ENCODE measurements at regions not wholly inside any gene's neighbourhood (a gene's known extent, or its start where the extent isn't known, plus 50 kb on each side); places are given as distances from the start of the nearest gene placed in this dataset.

- H3K4me3 ChIP-seq (replicated peaks in 1 of 2; ENCODE audit: low read depth in 1 of 2, low read length in 2 of 2) = no peak overlapping the region
- BruUV-seq (replicated peaks) = no TSS peak
- ATAC-seq (no peak), DNase-seq (ENCODE audit: low read depth, low spot score) (no peak)
- no peaks in the 10 kb centered on the region for H3K9me3 ChIP-seq (ENCODE audit: control insufficient read depth in 1 of 2, insufficient read depth in 1 of 2, low read depth in 1 of 2, low read length in 2 of 2)
- POLR2A ChIA-PET = no interaction called here
- no peaks in the 10 kb centered on the region for H3K9me2 ChIP-seq (ENCODE audit: insufficient read depth)
- H3K27ac ChIP-seq (ENCODE audit: low read depth, low read length) = no peak overlapping the region
- no peaks in the 10 kb centered on the region for H4K20me1 ChIP-seq (ENCODE audit: insufficient read depth)
- no peak overlapping the region for H3K9ac ChIP-seq (ENCODE audit: low read length)
- no peak overlapping the region for H2AFZ ChIP-seq (ENCODE audit: low read depth, low read length, poor library complexity, severe bottlenecking)
- CTCF ChIA-PET = no interaction called here
- H3K79me2 ChIP-seq (ENCODE audit: insufficient read depth, low read length) = no peaks in the 10 kb centered on the region
- intact Hi-C loops (cut with micrococcal nuclease) = no loop called here
- no peaks in the 10 kb centered on the region for H3K4me1 ChIP-seq (ENCODE audit: control insufficient read depth in 1 of 2, insufficient read depth in 2 of 2, low read length in 2 of 2)
- peaks cover 9% of the 10 kb centered on the region; the same call in 1 of the 2 replicates for H3K27me3 ChIP-seq (ENCODE audit: insufficient read depth, low read length)
- no peak overlapping the region for H3K4me2 ChIP-seq (ENCODE audit: low read length)
- RAD21 ChIA-PET (ENCODE audit: low non-redundant PET in 1 of 2, low total read pairs in 2 of 2, uncharacterized antibody in 2 of 2, unreplicated experiment in 2 of 2) = no interaction called here
- H3K36me3 ChIP-seq (ENCODE audit: control insufficient read depth in 1 of 2, insufficient read depth in 2 of 2, low read length in 2 of 2) = no peaks in the 10 kb centered on the region
- TF ChIP-seq, protein P1, sequence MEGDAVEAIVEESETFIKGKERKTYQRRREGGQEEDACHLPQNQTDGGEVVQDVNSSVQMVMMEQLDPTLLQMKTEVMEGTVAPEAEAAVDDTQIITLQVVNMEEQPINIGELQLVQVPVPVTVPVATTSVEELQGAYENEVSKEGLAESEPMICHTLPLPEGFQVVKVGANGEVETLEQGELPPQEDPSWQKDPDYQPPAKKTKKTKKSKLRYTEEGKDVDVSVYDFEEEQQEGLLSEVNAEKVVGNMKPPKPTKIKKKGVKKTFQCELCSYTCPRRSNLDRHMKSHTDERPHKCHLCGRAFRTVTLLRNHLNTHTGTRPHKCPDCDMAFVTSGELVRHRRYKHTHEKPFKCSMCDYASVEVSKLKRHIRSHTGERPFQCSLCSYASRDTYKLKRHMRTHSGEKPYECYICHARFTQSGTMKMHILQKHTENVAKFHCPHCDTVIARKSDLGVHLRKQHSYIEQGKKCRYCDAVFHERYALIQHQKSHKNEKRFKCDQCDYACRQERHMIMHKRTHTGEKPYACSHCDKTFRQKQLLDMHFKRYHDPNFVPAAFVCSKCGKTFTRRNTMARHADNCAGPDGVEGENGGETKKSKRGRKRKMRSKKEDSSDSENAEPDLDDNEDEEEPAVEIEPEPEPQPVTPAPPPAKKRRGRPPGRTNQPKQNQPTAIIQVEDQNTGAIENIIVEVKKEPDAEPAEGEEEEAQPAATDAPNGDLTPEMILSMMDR (IDR thresholded peaks at IDR 0.05 in 2 of 3, conservative IDR thresholded peaks at IDR 0.05 in 1 of 3; ENCODE audit: borderline replicate concordance in 1 of 3, insufficient read depth in 1 of 3, low read depth in 2 of 3, low read length in 2 of 3) = no peak
- TF ChIP-seq, protein P2, sequence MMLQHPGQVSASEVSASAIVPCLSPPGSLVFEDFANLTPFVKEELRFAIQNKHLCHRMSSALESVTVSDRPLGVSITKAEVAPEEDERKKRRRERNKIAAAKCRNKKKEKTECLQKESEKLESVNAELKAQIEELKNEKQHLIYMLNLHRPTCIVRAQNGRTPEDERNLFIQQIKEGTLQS (IDR thresholded peaks at IDR 0.05) = no peak
- TF ChIP-seq, protein P3, sequence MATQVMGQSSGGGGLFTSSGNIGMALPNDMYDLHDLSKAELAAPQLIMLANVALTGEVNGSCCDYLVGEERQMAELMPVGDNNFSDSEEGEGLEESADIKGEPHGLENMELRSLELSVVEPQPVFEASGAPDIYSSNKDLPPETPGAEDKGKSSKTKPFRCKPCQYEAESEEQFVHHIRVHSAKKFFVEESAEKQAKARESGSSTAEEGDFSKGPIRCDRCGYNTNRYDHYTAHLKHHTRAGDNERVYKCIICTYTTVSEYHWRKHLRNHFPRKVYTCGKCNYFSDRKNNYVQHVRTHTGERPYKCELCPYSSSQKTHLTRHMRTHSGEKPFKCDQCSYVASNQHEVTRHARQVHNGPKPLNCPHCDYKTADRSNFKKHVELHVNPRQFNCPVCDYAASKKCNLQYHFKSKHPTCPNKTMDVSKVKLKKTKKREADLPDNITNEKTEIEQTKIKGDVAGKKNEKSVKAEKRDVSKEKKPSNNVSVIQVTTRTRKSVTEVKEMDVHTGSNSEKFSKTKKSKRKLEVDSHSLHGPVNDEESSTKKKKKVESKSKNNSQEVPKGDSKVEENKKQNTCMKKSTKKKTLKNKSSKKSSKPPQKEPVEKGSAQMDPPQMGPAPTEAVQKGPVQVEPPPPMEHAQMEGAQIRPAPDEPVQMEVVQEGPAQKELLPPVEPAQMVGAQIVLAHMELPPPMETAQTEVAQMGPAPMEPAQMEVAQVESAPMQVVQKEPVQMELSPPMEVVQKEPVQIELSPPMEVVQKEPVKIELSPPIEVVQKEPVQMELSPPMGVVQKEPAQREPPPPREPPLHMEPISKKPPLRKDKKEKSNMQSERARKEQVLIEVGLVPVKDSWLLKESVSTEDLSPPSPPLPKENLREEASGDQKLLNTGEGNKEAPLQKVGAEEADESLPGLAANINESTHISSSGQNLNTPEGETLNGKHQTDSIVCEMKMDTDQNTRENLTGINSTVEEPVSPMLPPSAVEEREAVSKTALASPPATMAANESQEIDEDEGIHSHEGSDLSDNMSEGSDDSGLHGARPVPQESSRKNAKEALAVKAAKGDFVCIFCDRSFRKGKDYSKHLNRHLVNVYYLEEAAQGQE (IDR thresholded peaks at IDR 0.05; ENCODE audit: low read depth) = no peak
- TF ChIP-seq FOSL1 (IDR thresholded peaks at IDR 0.05; ENCODE audit: low read depth) (no peak), SP1 (IDR thresholded peaks at IDR 0.05; ENCODE audit: low read depth) (no peak)
Observed at GRCh38 chr16:5325932-5326331, 228.3 kb upstream of the EEF2KMT start.
